SK-N-SH treated with all-trans-retinoic acid at 6 μM for 48 hours (cell line): ENCODE measurements at regions not wholly inside any gene's neighbourhood (a gene's known extent, or its start where the extent isn't known, plus 50 kb on each side); places are given as distances from the start of the nearest gene placed in this dataset.

Experiments used
- CSDC2 ChIP-seq: fragments of 250-450 bp; sonication (Bioruptor Pico); IDR thresholded peaks from 2 replicates; pipeline ENCODE4 v1.5.0; 2020; ENCODE audit warnings: mild to moderate bottlenecking, moderate library complexity
- ESRRG ChIP-seq: fragments of 250-450 bp; sonication (Bioruptor Pico); IDR thresholded peaks from 2 replicates; pipeline ENCODE4 v1.6.1; 2021; ENCODE audit warnings: mild to moderate bottlenecking
- TOX ChIP-seq: fragments of 250-450 bp; sonication (Bioruptor Pico); IDR thresholded peaks from 2 replicates; pipeline ENCODE4 v1.8.0; 2021; ENCODE audit warnings: mild to moderate bottlenecking, moderate library complexity, borderline replicate concordance
- ZFP3 ChIP-seq: fragments of 250-450 bp; sonication (Bioruptor Pico); IDR thresholded peaks from 2 replicates; pipeline ENCODE4 v1.5.0; 2020; ENCODE audit warnings: mild to moderate bottlenecking, moderate library complexity
- ZFP30 ChIP-seq: fragments of 450-650 bp; formaldehyde crosslinking; IDR thresholded peaks from 2 replicates; pipeline ENCODE4 v1.5.0; 2022; ENCODE audit warnings: mild to moderate bottlenecking, moderate library complexity

DNA sequence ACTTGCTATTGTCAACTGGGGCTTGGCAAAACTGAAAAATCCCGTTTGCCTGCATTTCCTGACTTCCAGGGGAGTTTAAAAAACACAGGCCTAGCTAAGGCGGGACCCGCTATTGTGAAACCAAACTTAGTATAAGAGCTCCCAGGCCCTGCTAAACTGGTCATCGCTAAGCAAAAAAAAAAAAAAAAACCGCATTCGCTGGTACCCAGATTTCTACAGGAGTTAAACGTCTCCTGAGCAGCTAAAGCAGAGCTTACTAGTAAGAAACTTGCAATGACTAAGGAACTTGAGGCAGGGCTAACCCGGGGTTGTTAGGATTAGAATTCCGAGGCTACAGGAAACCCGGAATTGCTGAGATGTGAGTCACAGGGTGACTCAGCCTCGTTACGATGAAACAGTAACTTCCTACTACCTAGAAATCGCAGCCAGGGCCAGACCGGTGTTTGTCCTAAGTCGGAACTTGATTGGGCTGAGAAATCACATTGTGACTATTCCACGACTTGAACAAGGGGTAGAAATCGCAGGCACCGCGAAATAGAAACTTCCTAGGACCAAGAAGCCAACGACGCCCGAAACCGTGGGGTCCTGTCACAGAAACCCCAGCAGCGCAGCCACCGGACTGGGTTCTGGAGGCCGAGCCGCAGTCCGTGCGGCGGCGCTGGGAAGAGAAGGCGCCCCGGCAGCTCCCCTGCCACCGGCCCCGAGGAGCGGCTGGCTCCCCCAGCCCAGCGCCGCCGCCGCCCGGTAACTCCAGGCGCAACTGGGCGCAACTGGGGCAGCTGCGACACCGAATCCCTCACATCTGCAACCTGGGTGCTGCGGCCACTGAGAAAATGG lies 89.4 kb downstream of the ANXA2R start:
- TF ChIP-seq ZFP3 (no peak), CSDC2 (no peak), TOX (CRISPR knock-in tag) (no peak), ESRRG (CRISPR knock-in tag) (no peak), ZFP30 (CRISPR knock-in tag) (no peak)
